ENCODE measurements at regions not wholly inside any gene's neighbourhood (a gene's known extent, or its start where the extent isn't known, plus 50 kb on each side); places are given as distances from the start of the nearest gene placed in this dataset.

GRCh38 chr2:192783643-192784042, 588.9 kb upstream of the TMEFF2 start:
- POLR2A ChIA-PET: no interaction called here
- ATAC-seq: no peak
- Histone ChIP-seq H3K9me3 (ENCODE audit: control insufficient read depth in 1 of 2, insufficient read depth in 1 of 2, low read depth in 1 of 2, low read length in 2 of 2) (no peaks in the 10 kb centered on the region), H3K4me2 (ENCODE audit: low read length) (no peak overlapping the region), H3K27ac (ENCODE audit: low read depth, low read length) (no peak overlapping the region), H3K36me3 (ENCODE audit: control insufficient read depth in 1 of 2, insufficient read depth in 2 of 2, low read length in 2 of 2) (no peaks in the 10 kb centered on the region), H3K27me3 (ENCODE audit: insufficient read depth, low read length) (no peaks in the 10 kb centered on the region), H3K9ac (ENCODE audit: low read length) (no peak overlapping the region), H3K4me3 (replicated peaks in 1 of 2; ENCODE audit: low read depth in 1 of 2, low read length in 2 of 2) (no peak overlapping the region), H3K9me2 (ENCODE audit: insufficient read depth) (no peaks in the 10 kb centered on the region), H4K20me1 (ENCODE audit: insufficient read depth) (no peaks in the 10 kb centered on the region), H3K4me1 (ENCODE audit: control insufficient read depth in 1 of 2, insufficient read depth in 2 of 2, low read length in 2 of 2) (no peaks in the 10 kb centered on the region), H2AFZ (ENCODE audit: low read depth, low read length, poor library complexity, severe bottlenecking) (no peak overlapping the region), H3K79me2 (ENCODE audit: insufficient read depth, low read length) (no peaks in the 10 kb centered on the region)
- no TSS peak for BruUV-seq (replicated peaks)
- RAD21 ChIA-PET (ENCODE audit: low non-redundant PET in 1 of 2, low total read pairs in 2 of 2, uncharacterized antibody in 2 of 2, unreplicated experiment in 2 of 2): no interaction called here
- CTCF ChIA-PET: no interaction called here
- DNase-seq (ENCODE audit: low read depth, low spot score): no peak
- TF ChIP-seq CBX3 (IDR thresholded peaks at IDR 0.05; ENCODE audit: low read depth) (no peak), CTCF (IDR thresholded peaks at IDR 0.05 in 2 of 3, conservative IDR thresholded peaks at IDR 0.05 in 1 of 3; ENCODE audit: borderline replicate concordance in 1 of 3, insufficient read depth in 1 of 3, low read depth in 2 of 3, low read length in 2 of 3) (no peak), ZNF274 (IDR thresholded peaks at IDR 0.05; ENCODE audit: low read depth, low read length) (no peak), SRF (IDR thresholded peaks at IDR 0.05; ENCODE audit: low read depth) (no peak), ELF1 (IDR thresholded peaks at IDR 0.05; ENCODE audit: borderline replicate concordance, low read depth) (no peak), REST (IDR thresholded peaks at IDR 0.05; ENCODE audit: low read depth) (no peak), ZFX (IDR thresholded peaks at IDR 0.05) (no peak), EZH2 (IDR thresholded peaks at IDR 0.05) (no peak)
- intact Hi-C loops (cut with micrococcal nuclease): no loop called here

Measured in HCT116 (cell line).